WTC11 (cell line): ENCODE measurements at regions not wholly inside any gene's neighbourhood (a gene's known extent, or its start where the extent isn't known, plus 50 kb on each side); places are given as distances from the start of the nearest gene placed in this dataset.
A peak's percentile ranks its signal among the peaks of the same experiment; 100 is the strongest.

ENCODE experiments used
- ATAC-seq: fragments of 200-7000 bp; cut with Tn5 transposase; 2 replicates; pipeline ENCODE4 v1.10.0; 2021; ENCODE audit warnings: mild to moderate bottlenecking, moderate library complexity
- CTCF ChIA-PET: fragments of 300-600 bp; sonication (Branson Sonifier 250); formaldehyde crosslinking; loops from one replicate; lab custom pipeline; 2021; ENCODE audit warnings: antibody characterized with exemption; lab: Charles Lee
- POLR2A ChIA-PET: fragments of 350-600 bp; sonication (Branson Sonifier 250); formaldehyde crosslinking; loops from one replicate; lab custom pipeline; 2021; ENCODE audit warnings: antibody characterized with exemption; lab: Charles Lee
- DNase-seq: peaks from one replicate; pipeline ENCODE4 v3.0.0; 2021; ENCODE audit warnings: low spot score
- H3K27ac Mint-ChIP-seq: 2 replicates; pipeline ENCODE4 v1.8.0; 2021; ENCODE audit warnings: mixed read lengths
- H3K27me3 Mint-ChIP-seq: 2 replicates; pipeline ENCODE4 v1.8.0; 2021; ENCODE audit warnings: low read depth, mild to moderate bottlenecking, moderate library complexity, mixed read lengths
- H3K36me3 Mint-ChIP-seq: 2 replicates; pipeline ENCODE4 v1.8.0; 2021; ENCODE audit warnings: mixed read lengths
- H3K4me1 Mint-ChIP-seq: 2 replicates; pipeline ENCODE4 v1.8.0; 2022; ENCODE audit warnings: mixed read lengths
- H3K4me3 Mint-ChIP-seq: 2 replicates; pipeline ENCODE4 v1.8.0; 2021; ENCODE audit warnings: mild to moderate bottlenecking, moderate library complexity, mixed read lengths
- H3K9me3 Mint-ChIP-seq: 2 replicates; pipeline ENCODE4 v1.8.0; 2021; ENCODE audit warnings: mixed read lengths
- CREM ChIP-seq: sonication (generic); formaldehyde crosslinking; IDR thresholded peaks from 2 replicates; pipeline ENCODE4 v1.8.1; 2022; ENCODE audit warnings: mild to moderate bottlenecking, missing genetic modification reagents, moderate library complexity
- GABPB1 ChIP-seq: sonication (generic); formaldehyde crosslinking; IDR thresholded peaks from 2 replicates; pipeline ENCODE4 v1.8.1; 2023; ENCODE audit warnings: mild to moderate bottlenecking, missing genetic modification reagents
- HMGA2 ChIP-seq: fragments of 250-450 bp; sonication (Bioruptor Pico); IDR thresholded peaks from 2 replicates; pipeline ENCODE4 v1.4.0; 2021; ENCODE audit warnings: mild to moderate bottlenecking, moderate library complexity
- SMAD3 ChIP-seq: sonication (generic); formaldehyde crosslinking; IDR thresholded peaks from 2 replicates; pipeline ENCODE4 v1.8.0; 2022; ENCODE audit warnings: missing genetic modification reagents, mild to moderate bottlenecking, borderline replicate concordance
- SMAD4 ChIP-seq: sonication (generic); formaldehyde crosslinking; IDR thresholded peaks from 2 replicates; pipeline ENCODE4 v1.8.0; 2022; ENCODE audit warnings: mild to moderate bottlenecking, missing genetic modification reagents
- TCF7 ChIP-seq: sonication (generic); formaldehyde crosslinking; IDR thresholded peaks from 2 replicates; pipeline ENCODE4 v1.8.0; 2022; ENCODE audit warnings: mild to moderate bottlenecking, low read depth, missing genetic modification reagents, moderate library complexity
- TP53 ChIP-seq: sonication (generic); formaldehyde crosslinking; IDR thresholded peaks from 2 replicates; pipeline ENCODE4 v1.8.1; 2023; ENCODE audit warnings: mild to moderate bottlenecking, missing genetic modification reagents
- ZNF263 ChIP-seq: sonication (generic); formaldehyde crosslinking; IDR thresholded peaks from 2 replicates; pipeline ENCODE4 v1.8.1; 2022; ENCODE audit warnings: low read depth, mild to moderate bottlenecking, moderate library complexity, missing genetic modification reagents
- ZNF396 ChIP-seq: fragments of 250-450 bp; sonication (Bioruptor Pico); IDR thresholded peaks from 2 replicates; pipeline ENCODE4 v1.8.0; 2021; ENCODE audit warnings: mild to moderate bottlenecking, moderate library complexity, borderline replicate concordance
- ZNF416 ChIP-seq: fragments of 250-450 bp; sonication (Bioruptor Pico); IDR thresholded peaks from 2 replicates; pipeline ENCODE4 v1.9.0; 2021; ENCODE audit warnings: mild to moderate bottlenecking, inconsistent platforms
- ZNF423 ChIP-seq: fragments of 250-450 bp; sonication (Bioruptor Pico); IDR thresholded peaks from 2 replicates; pipeline ENCODE4 v2.1.2; 2022; ENCODE audit warnings: mild to moderate bottlenecking, moderate library complexity
- TF ChIP-seq, protein P1 (sequence below): sonication (generic); formaldehyde crosslinking; IDR thresholded peaks from 2 replicates; pipeline ENCODE4 v1.8.1; 2023; ENCODE audit warnings: mild to moderate bottlenecking, missing genetic modification reagents, moderate library complexity
- TF ChIP-seq, protein P2 (sequence below): sonication (generic); formaldehyde crosslinking; IDR thresholded peaks from 2 replicates; pipeline ENCODE4 v1.8.0; 2023; ENCODE audit warnings: mild to moderate bottlenecking, missing genetic modification reagents
- TF ChIP-seq, protein P3 (sequence below): sonication (generic); formaldehyde crosslinking; IDR thresholded peaks from 2 replicates; pipeline ENCODE4 v1.8.1; 2023; ENCODE audit warnings: mild to moderate bottlenecking, missing genetic modification reagents, borderline replicate concordance
- TF ChIP-seq, protein P4 (sequence below): sonication (generic); formaldehyde crosslinking; IDR thresholded peaks from 2 replicates; pipeline ENCODE4 v1.8.1; 2023; ENCODE audit warnings: mild to moderate bottlenecking, moderate library complexity, missing genetic modification reagents
- TF ChIP-seq, protein P5 (sequence below): fragments of 250-450 bp; sonication (Bioruptor Pico); IDR thresholded peaks from 2 replicates; pipeline ENCODE4 v1.9.0; 2021; ENCODE audit warnings: moderate library complexity, mild to moderate bottlenecking, inconsistent platforms, borderline replicate concordance

DNA sequence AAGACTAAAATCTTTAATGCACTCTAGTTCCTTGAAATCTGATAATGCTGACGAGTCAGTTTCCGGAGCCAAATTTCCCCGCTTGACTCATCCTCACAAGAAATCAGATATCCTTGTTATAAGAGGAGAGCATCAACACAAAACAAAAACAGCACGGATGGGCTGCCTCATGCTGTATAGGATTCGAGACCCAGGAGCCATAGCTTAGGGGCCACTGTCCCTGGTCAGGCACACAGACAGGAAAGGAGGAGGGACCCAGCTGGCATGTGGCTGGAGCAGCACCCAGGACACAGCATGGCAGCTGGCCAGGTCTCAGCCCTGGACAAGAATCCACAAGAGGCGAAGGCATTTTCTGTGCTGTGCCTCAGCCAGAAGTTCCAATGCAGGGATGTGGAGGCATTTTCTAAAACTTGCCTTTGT, 110.2 kb upstream of the SPATA13 start:
- Mint-ChIP-seq H3K36me3 (peaks cover 12% of the 10 kb centered on the region), H3K27ac (no peak overlapping the region), H3K4me1 (peaks cover 34% of the 10 kb centered on the region), H3K4me3 (no peak overlapping the region), H3K9me3 (peaks cover 13% of the 10 kb centered on the region), H3K27me3 (no peaks in the 10 kb centered on the region; the same call in 1 of the 2 replicates)
- ATAC-seq (no peak), DNase-seq (no peak)
- POLR2A ChIA-PET, result no interaction called here
- CTCF ChIA-PET, result no interaction called here
- TF ChIP-seq, protein P1, sequence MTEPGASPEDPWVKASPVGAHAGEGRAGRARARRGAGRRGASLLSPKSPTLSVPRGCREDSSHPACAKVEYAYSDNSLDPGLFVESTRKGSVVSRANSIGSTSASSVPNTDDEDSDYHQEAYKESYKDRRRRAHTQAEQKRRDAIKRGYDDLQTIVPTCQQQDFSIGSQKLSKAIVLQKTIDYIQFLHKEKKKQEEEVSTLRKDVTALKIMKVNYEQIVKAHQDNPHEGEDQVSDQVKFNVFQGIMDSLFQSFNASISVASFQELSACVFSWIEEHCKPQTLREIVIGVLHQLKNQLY (CRISPR knock-in tag), result no peak
- TF ChIP-seq TCF7 (no peak), ZNF416 (CRISPR knock-in tag) (no peak), ZNF263 (CRISPR knock-in tag) (no peak), TP53 (CRISPR knock-in tag) (no peak), CREM (CRISPR knock-in tag) (no peak), SMAD3 (CRISPR knock-in tag) (no peak), SMAD4 (no peak), ZNF396 (CRISPR knock-in tag) (no peak), HMGA2 (no peak)
- TF ChIP-seq, protein P2, sequence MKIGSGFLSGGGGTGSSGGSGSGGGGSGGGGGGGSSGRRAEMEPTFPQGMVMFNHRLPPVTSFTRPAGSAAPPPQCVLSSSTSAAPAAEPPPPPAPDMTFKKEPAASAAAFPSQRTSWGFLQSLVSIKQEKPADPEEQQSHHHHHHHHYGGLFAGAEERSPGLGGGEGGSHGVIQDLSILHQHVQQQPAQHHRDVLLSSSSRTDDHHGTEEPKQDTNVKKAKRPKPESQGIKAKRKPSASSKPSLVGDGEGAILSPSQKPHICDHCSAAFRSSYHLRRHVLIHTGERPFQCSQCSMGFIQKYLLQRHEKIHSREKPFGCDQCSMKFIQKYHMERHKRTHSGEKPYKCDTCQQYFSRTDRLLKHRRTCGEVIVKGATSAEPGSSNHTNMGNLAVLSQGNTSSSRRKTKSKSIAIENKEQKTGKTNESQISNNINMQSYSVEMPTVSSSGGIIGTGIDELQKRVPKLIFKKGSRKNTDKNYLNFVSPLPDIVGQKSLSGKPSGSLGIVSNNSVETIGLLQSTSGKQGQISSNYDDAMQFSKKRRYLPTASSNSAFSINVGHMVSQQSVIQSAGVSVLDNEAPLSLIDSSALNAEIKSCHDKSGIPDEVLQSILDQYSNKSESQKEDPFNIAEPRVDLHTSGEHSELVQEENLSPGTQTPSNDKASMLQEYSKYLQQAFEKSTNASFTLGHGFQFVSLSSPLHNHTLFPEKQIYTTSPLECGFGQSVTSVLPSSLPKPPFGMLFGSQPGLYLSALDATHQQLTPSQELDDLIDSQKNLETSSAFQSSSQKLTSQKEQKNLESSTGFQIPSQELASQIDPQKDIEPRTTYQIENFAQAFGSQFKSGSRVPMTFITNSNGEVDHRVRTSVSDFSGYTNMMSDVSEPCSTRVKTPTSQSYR (CRISPR knock-in tag), result no peak
- TF ChIP-seq, protein P3, sequence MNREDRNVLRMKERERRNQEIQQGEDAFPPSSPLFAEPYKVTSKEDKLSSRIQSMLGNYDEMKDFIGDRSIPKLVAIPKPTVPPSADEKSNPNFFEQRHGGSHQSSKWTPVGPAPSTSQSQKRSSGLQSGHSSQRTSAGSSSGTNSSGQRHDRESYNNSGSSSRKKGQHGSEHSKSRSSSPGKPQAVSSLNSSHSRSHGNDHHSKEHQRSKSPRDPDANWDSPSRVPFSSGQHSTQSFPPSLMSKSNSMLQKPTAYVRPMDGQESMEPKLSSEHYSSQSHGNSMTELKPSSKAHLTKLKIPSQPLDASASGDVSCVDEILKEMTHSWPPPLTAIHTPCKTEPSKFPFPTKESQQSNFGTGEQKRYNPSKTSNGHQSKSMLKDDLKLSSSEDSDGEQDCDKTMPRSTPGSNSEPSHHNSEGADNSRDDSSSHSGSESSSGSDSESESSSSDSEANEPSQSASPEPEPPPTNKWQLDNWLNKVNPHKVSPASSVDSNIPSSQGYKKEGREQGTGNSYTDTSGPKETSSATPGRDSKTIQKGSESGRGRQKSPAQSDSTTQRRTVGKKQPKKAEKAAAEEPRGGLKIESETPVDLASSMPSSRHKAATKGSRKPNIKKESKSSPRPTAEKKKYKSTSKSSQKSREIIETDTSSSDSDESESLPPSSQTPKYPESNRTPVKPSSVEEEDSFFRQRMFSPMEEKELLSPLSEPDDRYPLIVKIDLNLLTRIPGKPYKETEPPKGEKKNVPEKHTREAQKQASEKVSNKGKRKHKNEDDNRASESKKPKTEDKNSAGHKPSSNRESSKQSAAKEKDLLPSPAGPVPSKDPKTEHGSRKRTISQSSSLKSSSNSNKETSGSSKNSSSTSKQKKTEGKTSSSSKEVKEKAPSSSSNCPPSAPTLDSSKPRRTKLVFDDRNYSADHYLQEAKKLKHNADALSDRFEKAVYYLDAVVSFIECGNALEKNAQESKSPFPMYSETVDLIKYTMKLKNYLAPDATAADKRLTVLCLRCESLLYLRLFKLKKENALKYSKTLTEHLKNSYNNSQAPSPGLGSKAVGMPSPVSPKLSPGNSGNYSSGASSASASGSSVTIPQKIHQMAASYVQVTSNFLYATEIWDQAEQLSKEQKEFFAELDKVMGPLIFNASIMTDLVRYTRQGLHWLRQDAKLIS (CRISPR knock-in tag), result no peak
- TF ChIP-seq, protein P4, sequence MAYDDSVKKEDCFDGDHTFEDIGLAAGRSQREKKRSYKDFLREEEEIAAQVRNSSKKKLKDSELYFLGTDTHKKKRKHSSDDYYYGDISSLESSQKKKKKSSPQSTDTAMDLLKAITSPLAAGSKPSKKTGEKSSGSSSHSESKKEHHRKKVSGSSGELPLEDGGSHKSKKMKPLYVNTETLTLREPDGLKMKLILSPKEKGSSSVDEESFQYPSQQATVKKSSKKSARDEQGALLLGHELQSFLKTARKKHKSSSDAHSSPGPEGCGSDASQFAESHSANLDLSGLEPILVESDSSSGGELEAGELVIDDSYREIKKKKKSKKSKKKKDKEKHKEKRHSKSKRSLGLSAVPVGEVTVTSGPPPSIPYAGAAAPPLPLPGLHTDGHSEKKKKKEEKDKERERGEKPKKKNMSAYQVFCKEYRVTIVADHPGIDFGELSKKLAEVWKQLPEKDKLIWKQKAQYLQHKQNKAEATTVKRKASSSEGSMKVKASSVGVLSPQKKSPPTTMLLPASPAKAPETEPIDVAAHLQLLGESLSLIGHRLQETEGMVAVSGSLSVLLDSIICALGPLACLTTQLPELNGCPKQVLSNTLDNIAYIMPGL, result no peak
- TF ChIP-seq, protein P5, sequence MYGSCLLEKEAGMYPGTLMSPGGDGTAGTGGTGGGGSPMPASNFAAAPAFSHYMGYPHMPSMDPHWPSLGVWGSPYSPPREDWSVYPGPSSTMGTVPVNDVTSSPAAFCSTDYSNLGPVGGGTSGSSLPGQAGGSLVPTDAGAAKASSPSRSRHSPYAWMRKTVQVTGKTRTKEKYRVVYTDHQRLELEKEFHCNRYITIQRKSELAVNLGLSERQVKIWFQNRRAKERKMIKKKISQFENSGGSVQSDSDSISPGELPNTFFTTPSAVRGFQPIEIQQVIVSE (CRISPR knock-in tag), result no peak

DNA sequence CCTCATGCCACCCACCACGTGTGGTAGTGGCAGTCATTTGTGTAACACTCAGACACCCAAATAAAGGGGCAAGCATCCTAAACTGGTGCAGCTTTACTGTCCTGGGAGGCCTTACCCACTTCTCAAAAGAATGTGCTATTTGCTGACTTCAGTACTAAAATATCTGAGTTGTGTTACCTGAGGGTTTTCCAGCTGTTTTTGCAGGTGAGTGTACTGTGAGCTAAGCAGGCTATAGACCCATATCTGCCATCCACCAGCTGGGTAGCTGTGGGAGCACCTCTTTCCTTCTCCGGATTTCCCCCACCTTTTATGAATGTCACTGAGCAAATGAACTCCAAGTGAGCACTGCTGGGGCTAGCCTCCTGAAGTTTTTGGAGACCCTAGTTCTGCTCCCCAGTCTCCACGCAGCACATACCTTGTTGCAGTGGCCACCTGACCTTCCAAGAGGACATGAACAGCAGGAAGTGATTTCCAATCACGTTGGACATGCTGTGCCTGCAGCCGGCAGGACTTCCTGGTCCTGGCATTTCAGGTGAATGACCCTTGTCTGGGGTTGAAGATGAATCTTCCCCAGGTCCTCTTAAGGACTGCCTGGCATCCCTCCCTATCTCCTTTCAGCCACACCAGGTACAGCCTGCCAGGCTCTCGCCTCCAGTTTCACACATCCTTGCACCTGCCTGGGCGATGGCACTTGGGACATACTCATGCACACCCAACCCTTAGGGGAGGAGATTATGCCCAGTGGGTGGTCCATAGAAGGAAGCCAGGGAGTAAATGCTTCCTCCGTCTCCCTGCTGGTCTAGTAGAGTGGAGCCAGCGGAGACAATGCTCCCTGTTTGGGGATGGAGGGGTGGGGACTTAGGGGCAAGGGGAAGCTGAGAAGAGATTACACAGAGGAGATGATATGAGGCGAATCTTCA, 109.5 kb upstream of the SPATA13 start:
- no peak overlapping the region for H3K4me3 Mint-ChIP-seq
- ChIA-PET CTCF (interaction anchor here (0.9 to 3.8 kb wide), 6 partner anchors 11 to 218 kb away, joined by 3 to 50 read pairs (median 6); no protein-coding TSS in a partner anchor), POLR2A (no interaction called here)
- ATAC-seq (no peak), DNase-seq (no peak)
- peaks cover 34% of the 10 kb centered on the region for H3K4me1 Mint-ChIP-seq
- TF ChIP-seq ZNF423 (CRISPR knock-in tag), result peak; percentile 71
- TF ChIP-seq GABPB1, result no peak
- peaks cover 12% of the 10 kb centered on the region for H3K9me3 Mint-ChIP-seq
- no peak overlapping the region for H3K27ac Mint-ChIP-seq
- peaks cover 12% of the 10 kb centered on the region for H3K36me3 Mint-ChIP-seq
- no peaks in the 10 kb centered on the region; the same call in 1 of the 2 replicates for H3K27me3 Mint-ChIP-seq
